GM12872 (cell line): ENCODE measurements at regions not wholly inside any gene's neighbourhood (a gene's known extent, or its start where the extent isn't known, plus 50 kb on each side); places are given as distances from the start of the nearest gene placed in this dataset.

Experiments used
- CTCF ChIP-seq: IDR thresholded peaks from 3 replicates; pipeline ENCODE4 v1.5.1; 2011; ENCODE audit warnings: low read depth, mild to moderate bottlenecking, low read length, moderate library complexity; ENCODE audit not compliant: insufficient read depth

DNA sequence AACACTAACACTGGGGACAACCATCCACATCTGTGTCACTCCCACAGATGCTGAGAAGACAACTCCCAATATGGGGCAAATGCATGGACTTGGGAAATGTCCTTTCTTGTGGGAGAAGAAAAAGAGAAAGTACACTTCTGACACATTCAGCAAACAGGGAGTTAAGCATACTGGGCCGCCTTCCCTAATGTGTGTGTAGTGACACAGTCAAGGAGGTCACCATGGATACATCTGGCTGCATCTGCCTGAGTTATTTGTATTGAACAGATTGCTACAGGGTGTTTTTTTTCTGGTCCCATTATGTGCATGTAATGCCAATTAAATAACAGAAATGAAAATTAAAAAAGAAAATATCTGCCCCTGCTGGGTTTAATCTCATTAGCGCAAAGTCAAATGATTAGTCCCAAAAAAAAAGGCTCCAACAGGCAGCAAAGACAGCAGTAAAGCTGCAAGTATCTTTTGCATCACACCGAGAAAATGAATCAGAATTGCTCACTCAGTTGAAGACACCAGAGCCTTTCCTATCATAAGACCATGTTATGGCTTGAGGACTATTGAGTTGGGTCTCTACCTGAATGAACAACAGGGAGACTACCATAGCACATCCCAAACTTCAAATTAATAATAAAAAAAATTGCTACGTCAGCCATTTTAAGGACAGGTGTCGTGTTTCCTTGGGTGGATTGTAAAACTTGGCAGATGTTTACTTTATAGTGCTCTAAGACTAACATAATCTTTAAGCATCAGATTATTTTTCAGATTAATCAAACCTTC lies 395.9 kb downstream of the DTWD2 start:
- no peak for TF ChIP-seq CTCF

GRCh38 chr5:118590806-118591205 lies 397.5 kb downstream of the DTWD2 start:
- TF ChIP-seq CTCF: no peak

- no peak for TF ChIP-seq CTCF
Observed at GRCh38 chr5:118580949-118581348, 407.4 kb downstream of the DTWD2 start.

- no peak for TF ChIP-seq CTCF
Observed at GRCh38 chr5:118578093-118578492, 410.3 kb downstream of the DTWD2 start.

DNA sequence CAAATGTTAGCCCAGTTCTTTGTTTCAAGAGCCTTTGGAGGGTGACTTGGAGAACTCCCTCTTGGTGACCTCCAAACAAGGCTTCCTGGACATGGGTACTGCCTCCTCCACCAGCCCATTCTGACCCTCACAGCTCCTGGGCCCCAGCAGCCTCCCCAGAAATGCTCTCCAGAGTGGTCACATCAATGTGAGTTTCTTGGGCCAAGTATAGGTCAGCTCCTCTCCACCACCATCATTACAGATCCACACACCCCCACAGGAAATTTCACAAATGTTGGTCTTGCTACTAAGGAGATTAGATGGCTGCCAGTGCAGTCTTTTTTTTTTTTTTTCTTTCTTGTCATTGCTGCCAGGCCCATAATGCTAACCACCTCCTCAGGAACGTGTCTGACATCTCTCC lies 410.7 kb downstream of the DTWD2 start:
- TF ChIP-seq CTCF: no peak

GRCh38 chr5:118565335-118565971 lies 422.9 kb downstream of the DTWD2 start:
- TF ChIP-seq CTCF: no peak

DNA sequence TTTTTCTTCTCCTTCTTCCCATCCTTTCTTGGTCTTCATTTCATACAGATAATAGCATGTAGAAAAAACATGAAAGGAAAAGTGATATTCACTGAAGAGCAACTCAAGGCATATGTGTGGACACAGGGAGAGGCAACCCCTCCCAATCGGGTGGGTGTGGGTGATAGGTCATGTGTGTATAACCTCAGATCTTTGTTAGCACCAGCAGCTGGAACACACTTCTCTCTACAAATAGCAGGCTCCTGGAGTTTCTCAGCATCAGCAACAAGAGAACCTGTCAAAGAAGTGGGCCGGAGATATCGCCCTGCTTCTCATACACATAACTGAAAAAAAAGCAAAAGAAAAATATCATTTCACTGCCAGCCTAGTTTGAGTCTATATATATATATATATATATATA lies 426.4 kb downstream of the DTWD2 start:
- TF ChIP-seq CTCF: no peak
